Cardiac fibroblast (primary cell): ENCODE measurements at regions not wholly inside any gene's neighbourhood (a gene's known extent, or its start where the extent isn't known, plus 50 kb on each side); places are given as distances from the start of the nearest gene placed in this dataset.

Experiments
- DNase-seq, 2 donors: peaks; one replicate each; pipeline versions ENCODE4 v3.0.0 to v3.0.0-alpha.2; 2010; ENCODE audit warnings: low read depth in 2 of 2
- H3K4me3 ChIP-seq, 2 donors: replicated peaks in 1 of 2; 1 replicate in 1 of 2; 2 replicates in 1 of 2; pipeline ENCODE4 v1.5.1; 2011; ENCODE audit warnings: low read depth in 2 of 2, low read length in 2 of 2, mild to moderate bottlenecking in 2 of 2, moderate library complexity in 1 of 2
- CTCF ChIP-seq: IDR thresholded peaks from one replicate; pipeline ENCODE4 v1.5.1; 2011; ENCODE audit warnings: low read depth, mild to moderate bottlenecking, low read length, inconsistent platforms

- no peak overlapping the region for H3K4me3 ChIP-seq
- DNase-seq = no peak
- no peak for TF ChIP-seq CTCF
Observed at GRCh38 chr12:124191966-124192365, 102.9 kb upstream of the RFLNA start.

GRCh38 chr12:124194264-124194892 lies 100.5 kb upstream of the RFLNA start:
- H3K4me3 ChIP-seq = no peak overlapping the region
- TF ChIP-seq CTCF = no peak
- no peak for DNase-seq

- DNase-seq = no peak
- TF ChIP-seq CTCF = no peak
- H3K4me3 ChIP-seq = no peak overlapping the region
Observed at GRCh38 chr12:124194893-124195566, 99.9 kb upstream of the RFLNA start.

- no peak for TF ChIP-seq CTCF
- DNase-seq = no peak
- no peak overlapping the region for H3K4me3 ChIP-seq
Observed at GRCh38 chr12:124195567-124195942, 99.3 kb upstream of the RFLNA start.

- no peak for TF ChIP-seq CTCF
- DNase-seq = no peak
- no peak overlapping the region for H3K4me3 ChIP-seq
Observed at GRCh38 chr12:124196236-124196635, 98.7 kb upstream of the RFLNA start.

- H3K4me3 ChIP-seq = no peak overlapping the region
- no peak for TF ChIP-seq CTCF
- no peak for DNase-seq
Observed at GRCh38 chr12:124201248-124201647, 93.6 kb upstream of the RFLNA start.
